DND-41 (cell line): ENCODE measurements at regions not wholly inside any gene's neighbourhood (a gene's known extent, or its start where the extent isn't known, plus 50 kb on each side); places are given as distances from the start of the nearest gene placed in this dataset.

Experiments used
- ATAC-seq: fragments of 200-7000 bp; cut with Tn5 transposase; 3 replicates; pipeline ENCODE4 v1.9.1; 2021; ENCODE audit warnings: low read depth; ENCODE audit not compliant: insufficient read depth
- DNase-seq: peaks from one replicate; pipeline ENCODE4 v3.0.0-alpha.2; 2020
- H2AFZ ChIP-seq: 2 replicates; pipeline ENCODE4 v1.6.0; 2012; ENCODE audit warnings: low read depth, low read length
- H3K27ac ChIP-seq: 2 replicates; pipeline ENCODE4 v1.5.1; 2012; ENCODE audit warnings: low read length, inconsistent platforms
- H3K27me3 ChIP-seq: fragments of 200-600 bp; sonication (generic); 2 replicates; pipeline ENCODE4 v1.6.0; 2012; ENCODE audit warnings: low read length, mild to moderate bottlenecking, inconsistent platforms; ENCODE audit not compliant: insufficient read depth, poor library complexity
- H3K36me3 ChIP-seq: 2 replicates; pipeline ENCODE4 v1.5.1; 2012; ENCODE audit warnings: low read length, inconsistent platforms; ENCODE audit not compliant: insufficient read depth
- H3K4me1 ChIP-seq: 2 replicates; pipeline ENCODE4 v1.5.1; 2012; ENCODE audit warnings: mild to moderate bottlenecking, low read length; ENCODE audit not compliant: insufficient read depth
- H3K4me2 ChIP-seq: 2 replicates; pipeline ENCODE4 v1.6.0; 2012; ENCODE audit warnings: mild to moderate bottlenecking, moderate library complexity, low read length, inconsistent platforms; ENCODE audit not compliant: insufficient read depth
- H3K4me3 ChIP-seq, 2 experiments: fragments of 200-600 bp in 1 of 2; shearing (Covaris generic) in 1 of 2; 2 replicates each; pipeline ENCODE4 v1.5.1; 2012 to 2016; ENCODE audit warnings: inconsistent platforms in 2 of 2, low read length in 2 of 2, mild to moderate bottlenecking in 2 of 2, low read depth in 1 of 2, moderate library complexity in 1 of 2
- H3K79me2 ChIP-seq: 2 replicates; pipeline ENCODE4 v1.6.0; 2012; ENCODE audit warnings: low read length, inconsistent platforms; ENCODE audit not compliant: insufficient read depth
- H3K9ac ChIP-seq: 2 replicates; pipeline ENCODE4 v1.6.0; 2012; ENCODE audit warnings: low read depth, mild to moderate bottlenecking, inconsistent platforms, low read length, moderate library complexity
- H3K9me3 ChIP-seq: 2 replicates; pipeline ENCODE4 v1.5.1; 2012; ENCODE audit warnings: low read length, moderate library complexity, mild to moderate bottlenecking, inconsistent platforms; ENCODE audit not compliant: insufficient read depth, severe bottlenecking
- H4K20me1 ChIP-seq: 2 replicates; pipeline ENCODE4 v1.6.0; 2012; ENCODE audit warnings: low read length; ENCODE audit not compliant: insufficient read depth
- EZH2 ChIP-seq: IDR thresholded peaks from 3 replicates; pipeline ENCODE4 v1.6.1; 2012; ENCODE audit warnings: borderline replicate concordance, low read depth, mild to moderate bottlenecking, moderate library complexity, low read length, inconsistent platforms; ENCODE audit not compliant: severe bottlenecking
- TF ChIP-seq, protein P1 (sequence below): IDR thresholded peaks from 2 replicates; pipeline ENCODE4 v1.5.1; 2012; ENCODE audit warnings: borderline replicate concordance, low read length, moderate library complexity, mild to moderate bottlenecking; ENCODE audit not compliant: poor library complexity, severe bottlenecking; ENCODE audit errors: extremely low read depth

- no peak for TF ChIP-seq EZH2
- no peak for DNase-seq
- no peaks in the 10 kb centered on the region for H3K4me1 ChIP-seq
- no peak for ATAC-seq
- H3K4me2 ChIP-seq = no peak overlapping the region
- no peaks in the 10 kb centered on the region for H3K27me3 ChIP-seq
- H3K27ac ChIP-seq = no peak overlapping the region
- no peak overlapping the region for H2AFZ ChIP-seq
- no peak overlapping the region for H3K4me3 ChIP-seq
- 0 out of 2 replicates have a peak, but pooled peaks cover 4% of the 10 kb centered on the region for H4K20me1 ChIP-seq
- H3K36me3 ChIP-seq = no peaks in the 10 kb centered on the region
- no peak overlapping the region for H3K9ac ChIP-seq
- no peaks in the 10 kb centered on the region for H3K79me2 ChIP-seq
- H3K9me3 ChIP-seq = no peaks in the 10 kb centered on the region
These were observed 251.1 kb downstream of the MRTFB start for GRCh38 chr16:14322186-14322585.

- no peak for DNase-seq
- H3K4me1 ChIP-seq = no peaks in the 10 kb centered on the region
- H3K9ac ChIP-seq = no peak overlapping the region
- no peak overlapping the region for H3K4me2 ChIP-seq
- no peak for ATAC-seq
- no peak overlapping the region for H3K4me3 ChIP-seq
- no peaks in the 10 kb centered on the region for H3K79me2 ChIP-seq
- H3K9me3 ChIP-seq = no peaks in the 10 kb centered on the region
- H2AFZ ChIP-seq = no peak overlapping the region
- H3K27ac ChIP-seq = no peak overlapping the region
- H4K20me1 ChIP-seq = 0 out of 2 replicates have a peak, but pooled peaks cover 4% of the 10 kb centered on the region
- no peaks in the 10 kb centered on the region for H3K27me3 ChIP-seq
- no peaks in the 10 kb centered on the region for H3K36me3 ChIP-seq
- no peak for TF ChIP-seq EZH2
- TF ChIP-seq, protein P1, sequence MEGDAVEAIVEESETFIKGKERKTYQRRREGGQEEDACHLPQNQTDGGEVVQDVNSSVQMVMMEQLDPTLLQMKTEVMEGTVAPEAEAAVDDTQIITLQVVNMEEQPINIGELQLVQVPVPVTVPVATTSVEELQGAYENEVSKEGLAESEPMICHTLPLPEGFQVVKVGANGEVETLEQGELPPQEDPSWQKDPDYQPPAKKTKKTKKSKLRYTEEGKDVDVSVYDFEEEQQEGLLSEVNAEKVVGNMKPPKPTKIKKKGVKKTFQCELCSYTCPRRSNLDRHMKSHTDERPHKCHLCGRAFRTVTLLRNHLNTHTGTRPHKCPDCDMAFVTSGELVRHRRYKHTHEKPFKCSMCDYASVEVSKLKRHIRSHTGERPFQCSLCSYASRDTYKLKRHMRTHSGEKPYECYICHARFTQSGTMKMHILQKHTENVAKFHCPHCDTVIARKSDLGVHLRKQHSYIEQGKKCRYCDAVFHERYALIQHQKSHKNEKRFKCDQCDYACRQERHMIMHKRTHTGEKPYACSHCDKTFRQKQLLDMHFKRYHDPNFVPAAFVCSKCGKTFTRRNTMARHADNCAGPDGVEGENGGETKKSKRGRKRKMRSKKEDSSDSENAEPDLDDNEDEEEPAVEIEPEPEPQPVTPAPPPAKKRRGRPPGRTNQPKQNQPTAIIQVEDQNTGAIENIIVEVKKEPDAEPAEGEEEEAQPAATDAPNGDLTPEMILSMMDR = no peak
These were observed 250.4 kb downstream of the MRTFB start for GRCh38 chr16:14321542-14321941.

DNA sequence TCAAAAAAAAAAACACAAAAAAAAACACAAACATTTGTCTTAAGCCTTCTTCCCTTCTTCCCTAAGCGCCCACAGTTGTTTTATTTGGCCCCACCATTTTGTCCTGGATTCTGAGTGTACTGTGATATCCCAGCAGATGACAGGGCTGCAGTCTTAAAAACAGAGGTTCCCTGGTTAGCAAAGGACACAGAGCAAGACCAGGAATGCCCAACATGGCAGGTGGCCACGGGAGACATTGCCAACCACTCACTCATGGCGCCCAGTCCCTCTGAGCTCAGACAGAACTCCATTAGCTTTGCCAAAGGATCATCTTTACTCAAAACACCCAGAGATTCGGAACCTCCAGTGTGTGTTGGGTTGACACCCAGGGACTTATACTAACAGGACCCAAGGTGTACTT, 249.3 kb downstream of the MRTFB start:
- no peaks in the 10 kb centered on the region for H3K27me3 ChIP-seq
- ATAC-seq = no peak
- H3K4me2 ChIP-seq = no peak overlapping the region
- no peak for TF ChIP-seq EZH2
- TF ChIP-seq, protein P1 = no peak
- no peak overlapping the region for H2AFZ ChIP-seq
- H3K9me3 ChIP-seq = no peaks in the 10 kb centered on the region
- H3K4me1 ChIP-seq = no peaks in the 10 kb centered on the region
- H3K36me3 ChIP-seq = no peaks in the 10 kb centered on the region
- H3K79me2 ChIP-seq = no peaks in the 10 kb centered on the region
- DNase-seq = no peak
- no peak overlapping the region for H3K27ac ChIP-seq
- no peak overlapping the region for H3K9ac ChIP-seq
- H4K20me1 ChIP-seq = 0 out of 2 replicates have a peak, but pooled peaks cover 4% of the 10 kb centered on the region
- H3K4me3 ChIP-seq = no peak overlapping the region
